Gastrocnemius medialis (tissue), 4 donors: ENCODE measurements at regions not wholly inside any gene's neighbourhood (a gene's known extent, or its start where the extent isn't known, plus 50 kb on each side); places are given as distances from the start of the nearest gene placed in this dataset.

ENCODE experiments used
- POLR2A ChIP-seq, 2 donors: fragments of 450-650 bp; IDR thresholded peaks; one replicate each; pipeline ENCODE4 v1.6.1; 2017; ENCODE audit warnings: antibody characterized with exemption in 2 of 2, mild to moderate bottlenecking in 2 of 2, moderate library complexity in 2 of 2
- TF ChIP-seq, protein P1 (sequence below), 5 experiments: fragments of 450-650 bp in 3 of 5; fragments of 200-600 bp in 2 of 5; sonication (generic) in 2 of 5; IDR thresholded peaks in 4 of 5; conservative IDR thresholded peaks in 1 of 5; 1 replicate in 4 of 5; 2 replicates in 1 of 5; pipeline ENCODE4 v1.5.1; 2016 to 2019; ENCODE audit warnings: antibody characterized with exemption in 5 of 5, mild to moderate bottlenecking in 3 of 5, moderate library complexity in 3 of 5

DNA sequence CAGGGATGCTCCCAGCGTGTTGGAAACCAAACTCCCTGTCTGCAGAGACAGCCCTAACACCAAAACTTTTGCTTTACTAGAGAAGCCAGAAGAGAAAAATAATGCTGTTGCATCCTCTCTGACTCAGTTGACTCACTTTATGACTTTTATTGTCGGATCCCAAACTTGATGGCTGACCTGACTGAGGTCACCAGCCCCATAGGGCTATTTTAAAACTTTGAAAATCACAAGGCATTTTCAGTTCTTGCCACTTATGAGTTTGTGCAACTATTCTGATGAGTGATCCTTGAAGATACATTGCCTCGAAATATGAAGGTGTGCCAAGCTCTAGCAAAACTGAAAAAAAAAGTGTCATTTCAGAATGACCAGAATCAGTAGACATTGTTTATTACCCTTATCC, 320.2 kb downstream of the DLEU7 start:
- TF ChIP-seq, protein P1, sequence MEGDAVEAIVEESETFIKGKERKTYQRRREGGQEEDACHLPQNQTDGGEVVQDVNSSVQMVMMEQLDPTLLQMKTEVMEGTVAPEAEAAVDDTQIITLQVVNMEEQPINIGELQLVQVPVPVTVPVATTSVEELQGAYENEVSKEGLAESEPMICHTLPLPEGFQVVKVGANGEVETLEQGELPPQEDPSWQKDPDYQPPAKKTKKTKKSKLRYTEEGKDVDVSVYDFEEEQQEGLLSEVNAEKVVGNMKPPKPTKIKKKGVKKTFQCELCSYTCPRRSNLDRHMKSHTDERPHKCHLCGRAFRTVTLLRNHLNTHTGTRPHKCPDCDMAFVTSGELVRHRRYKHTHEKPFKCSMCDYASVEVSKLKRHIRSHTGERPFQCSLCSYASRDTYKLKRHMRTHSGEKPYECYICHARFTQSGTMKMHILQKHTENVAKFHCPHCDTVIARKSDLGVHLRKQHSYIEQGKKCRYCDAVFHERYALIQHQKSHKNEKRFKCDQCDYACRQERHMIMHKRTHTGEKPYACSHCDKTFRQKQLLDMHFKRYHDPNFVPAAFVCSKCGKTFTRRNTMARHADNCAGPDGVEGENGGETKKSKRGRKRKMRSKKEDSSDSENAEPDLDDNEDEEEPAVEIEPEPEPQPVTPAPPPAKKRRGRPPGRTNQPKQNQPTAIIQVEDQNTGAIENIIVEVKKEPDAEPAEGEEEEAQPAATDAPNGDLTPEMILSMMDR (IDR thresholded peaks at IDR 0.05 in 4 of 5, conservative IDR thresholded peaks at IDR 0.05 in 1 of 5): no peak
- no peak for TF ChIP-seq POLR2A (IDR thresholded peaks at IDR 0.05)
